Fibroblast of lung (primary cell): ENCODE measurements at regions not wholly inside any gene's neighbourhood (a gene's known extent, or its start where the extent isn't known, plus 50 kb on each side); places are given as distances from the start of the nearest gene placed in this dataset.
"Not testable (repeated sequence)": the region's sequence is repeated elsewhere in the genome, so short reads cannot be mapped to it uniquely, and the experiment has no call there.

Experiments
- DNase-seq, 2 donors: peaks; one replicate each; pipeline versions ENCODE4 v3.0.0 to v3.0.0-alpha.2; 2010; ENCODE audit warnings: low read depth in 2 of 2
- H2AFZ ChIP-seq: 2 replicates; pipeline ENCODE4 v1.5.1; 2012; ENCODE audit warnings: low read length, control low read depth, inconsistent platforms
- H3K27ac ChIP-seq: 2 replicates; pipeline ENCODE4 v1.5.1; 2011; ENCODE audit warnings: low read length, control low read depth; ENCODE audit not compliant: insufficient read depth
- H3K27me3 ChIP-seq: 2 replicates; pipeline ENCODE4 v1.5.1; 2011; ENCODE audit warnings: mild to moderate bottlenecking, low read length; ENCODE audit not compliant: control insufficient read depth, insufficient read depth
- H3K36me3 ChIP-seq: 2 replicates; pipeline ENCODE4 v1.5.1; 2011; ENCODE audit warnings: low read length; ENCODE audit not compliant: control insufficient read depth, insufficient read depth
- H3K4me1 ChIP-seq: 2 replicates; pipeline ENCODE4 v1.5.1; 2011; ENCODE audit warnings: low read length; ENCODE audit not compliant: control insufficient read depth, insufficient read depth; ENCODE audit errors: extremely low read depth
- H3K4me2 ChIP-seq: 2 replicates; pipeline ENCODE4 v1.5.1; 2011; ENCODE audit warnings: low read length, control low read depth; ENCODE audit not compliant: insufficient read depth; ENCODE audit errors: extremely low read depth
- H3K4me3 ChIP-seq, 4 experiments: fragments of 200-600 bp in 1 of 4; sonication (generic) in 1 of 4; replicated peaks in 1 of 4; 2 replicates each; pipeline ENCODE4 v1.5.1; 2011 to 2016; ENCODE audit warnings: low read length in 4 of 4, low read depth in 3 of 4, mild to moderate bottlenecking in 3 of 4, control low read depth in 2 of 4, inconsistent platforms in 1 of 4, mixed read lengths in 1 of 4; ENCODE audit not compliant: insufficient read depth in 1 of 4; ENCODE audit errors: control extremely low read depth in 1 of 4
- H3K79me2 ChIP-seq: 2 replicates; pipeline ENCODE4 v1.5.1; 2012; ENCODE audit warnings: mild to moderate bottlenecking, low read length, inconsistent platforms; ENCODE audit not compliant: control insufficient read depth, insufficient read depth
- H3K9ac ChIP-seq: 2 replicates; pipeline ENCODE4 v1.5.1; 2011; ENCODE audit warnings: mild to moderate bottlenecking, low read length, control low read depth; ENCODE audit not compliant: insufficient read depth
- H3K9me3 ChIP-seq: 2 replicates; pipeline ENCODE4 v1.5.1; 2012; ENCODE audit warnings: low read depth, low read length; ENCODE audit not compliant: control insufficient read depth, insufficient read depth
- H4K20me1 ChIP-seq: 2 replicates; pipeline ENCODE4 v1.5.1; 2011; ENCODE audit warnings: low read length; ENCODE audit not compliant: control insufficient read depth, insufficient read depth; ENCODE audit errors: extremely low read depth
- CTCF ChIP-seq, 2 donors: IDR thresholded peaks in 1 of 2; conservative IDR thresholded peaks in 1 of 2; 1 replicate in 1 of 2; 2 replicates in 1 of 2; pipeline ENCODE4 v1.5.1; 2011 to 2012; ENCODE audit warnings: low read length in 2 of 2, control low read depth in 1 of 2, inconsistent platforms in 1 of 2, low read depth in 1 of 2, mild to moderate bottlenecking in 1 of 2
- EZH2 ChIP-seq: IDR thresholded peaks from 2 replicates; pipeline ENCODE4 v1.5.1; 2012; ENCODE audit warnings: low read length, control low read depth, mild to moderate bottlenecking; ENCODE audit errors: missing control alignments

DNA sequence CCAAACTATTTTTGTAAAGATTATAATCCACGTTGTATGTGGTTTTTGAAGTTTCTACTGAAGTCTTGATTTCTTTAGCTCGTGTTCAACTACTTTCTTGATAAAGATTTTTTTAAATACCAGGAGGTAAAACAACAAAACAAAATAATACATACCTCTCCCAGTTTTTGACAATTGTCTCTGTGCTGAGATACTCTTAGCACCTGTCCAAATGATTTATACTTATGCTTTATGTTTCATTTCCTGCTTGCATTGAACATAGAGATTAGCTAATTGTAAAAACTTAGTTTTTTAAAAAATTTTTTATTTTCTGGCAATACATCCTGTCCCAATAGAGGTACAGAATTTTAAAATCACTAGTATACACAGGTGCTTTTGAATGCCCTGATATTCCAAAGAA lies 506.9 kb upstream of the ADGRB3 start:
- H3K36me3 ChIP-seq = no peaks in the 10 kb centered on the region
- H3K4me3 ChIP-seq = no peak overlapping the region
- H2AFZ ChIP-seq = no peak overlapping the region
- no peaks in the 10 kb centered on the region for H3K79me2 ChIP-seq
- no peak overlapping the region for H3K4me2 ChIP-seq
- H3K27ac ChIP-seq = no peak overlapping the region
- H3K4me1 ChIP-seq = no peaks in the 10 kb centered on the region
- TF ChIP-seq CTCF (conservative IDR thresholded peaks at IDR 0.05 in 1 of 2, IDR thresholded peaks at IDR 0.05 in 1 of 2; ENCODE audit: low read depth in 1 of 2, low read length in 2 of 2) (no peak), EZH2 (no peak)
- no peak overlapping the region for H3K9ac ChIP-seq
- no peaks in the 10 kb centered on the region for H3K9me3 ChIP-seq
- no peaks in the 10 kb centered on the region for H4K20me1 ChIP-seq
- DNase-seq = no peak
- no peaks in the 10 kb centered on the region for H3K27me3 ChIP-seq

- no peaks in the 10 kb centered on the region for H3K9me3 ChIP-seq
- no peaks in the 10 kb centered on the region for H3K79me2 ChIP-seq
- H3K4me1 ChIP-seq = no peaks in the 10 kb centered on the region
- no peak overlapping the region for H3K4me2 ChIP-seq
- H2AFZ ChIP-seq = no peak overlapping the region
- no peak for DNase-seq
- H4K20me1 ChIP-seq = no peaks in the 10 kb centered on the region
- H3K36me3 ChIP-seq = no peaks in the 10 kb centered on the region
- TF ChIP-seq EZH2 (no peak), CTCF (conservative IDR thresholded peaks at IDR 0.05 in 1 of 2, IDR thresholded peaks at IDR 0.05 in 1 of 2; ENCODE audit: low read depth in 1 of 2, low read length in 2 of 2) (no peak)
- H3K27me3 ChIP-seq = no peaks in the 10 kb centered on the region
- H3K9ac ChIP-seq = no peak overlapping the region
- no peak overlapping the region for H3K27ac ChIP-seq
- no peak overlapping the region for H3K4me3 ChIP-seq
Measured at GRCh38 chr6:68127074-68127473, 508.0 kb upstream of the ADGRB3 start.

DNA sequence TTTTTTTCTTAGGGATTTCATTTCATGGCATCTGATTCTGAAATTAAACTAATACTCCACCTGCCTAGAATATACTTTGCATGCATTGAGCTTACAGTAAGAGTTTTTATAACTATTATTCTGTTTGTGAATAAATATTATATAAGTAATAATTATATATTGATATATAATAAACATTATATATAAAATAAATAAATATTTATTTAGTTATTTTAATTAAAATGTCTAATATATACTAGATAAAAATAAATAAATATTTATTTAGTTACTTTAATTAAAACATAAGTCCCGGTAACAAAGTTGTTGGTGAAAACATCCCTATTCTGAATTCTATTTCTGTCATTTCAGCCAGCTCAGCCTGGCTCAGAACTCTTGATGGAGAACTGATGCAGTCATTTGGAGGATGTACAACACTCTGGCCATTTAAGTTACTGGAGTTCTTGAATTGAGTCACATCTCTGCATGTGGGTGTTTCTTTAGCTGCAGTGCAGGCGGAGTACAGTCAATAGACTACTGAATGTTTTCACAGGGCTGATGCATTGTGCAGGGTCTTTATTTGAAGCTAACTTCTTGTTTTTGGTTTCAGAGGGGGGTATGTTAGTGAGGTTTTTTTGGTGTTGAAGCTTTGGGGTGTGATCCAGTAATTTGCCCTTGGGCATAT lies 508.9 kb upstream of the ADGRB3 start:
- Histone ChIP-seq H3K27ac (no peak overlapping the region), H3K9ac (no peak overlapping the region), H3K4me1 (no peaks in the 10 kb centered on the region), H3K79me2 (no peaks in the 10 kb centered on the region), H3K36me3 (no peaks in the 10 kb centered on the region), H3K4me3 (no peak overlapping the region), H3K9me3 (no peaks in the 10 kb centered on the region), H2AFZ (no peak overlapping the region), H3K27me3 (no peaks in the 10 kb centered on the region), H4K20me1 (no peaks in the 10 kb centered on the region), H3K4me2 (no peak overlapping the region)
- no peak for DNase-seq
- TF ChIP-seq CTCF (conservative IDR thresholded peaks at IDR 0.05 in 1 of 2, IDR thresholded peaks at IDR 0.05 in 1 of 2; ENCODE audit: low read depth in 1 of 2, low read length in 2 of 2) (no peak), EZH2 (no peak)

- not testable (repeated sequence) for DNase-seq, H3K9me3 ChIP-seq, H2AFZ ChIP-seq, H3K4me1 ChIP-seq, H4K20me1 ChIP-seq, H3K79me2 ChIP-seq, H3K36me3 ChIP-seq, H3K4me2 ChIP-seq, H3K9ac ChIP-seq, H3K4me3 ChIP-seq, H3K27ac ChIP-seq, H3K27me3 ChIP-seq
Measured at GRCh38 chr6:68122975-68123374, 512.1 kb upstream of the ADGRB3 start.
